SK-N-MC (cell line): ENCODE measurements at regions not wholly inside any gene's neighbourhood (a gene's known extent, or its start where the extent isn't known, plus 50 kb on each side); places are given as distances from the start of the nearest gene placed in this dataset.
A peak's percentile ranks its signal among the peaks of the same experiment; 100 is the strongest.
"Not testable (repeated sequence)": the region's sequence is repeated elsewhere in the genome, so short reads cannot be mapped to it uniquely, and the experiment has no call there.

Experiments
- DNase-seq: peaks from one replicate; pipeline ENCODE4 v3.0.0-alpha.2; 2011; ENCODE audit warnings: low read depth, low spot score
- H3K27ac ChIP-seq: fragments of 200-600 bp; sonication (generic); 2 replicates; pipeline ENCODE4 v1.5.1; 2016; ENCODE audit warnings: mixed run types
- H3K36me3 ChIP-seq: fragments of 200-600 bp; sonication (generic); 2 replicates; pipeline ENCODE4 v1.6.1; 2017; ENCODE audit warnings: antibody characterized with exemption, low read length, mixed read lengths; ENCODE audit not compliant: insufficient read depth
- H3K4me3 ChIP-seq: fragments of 200-600 bp; sonication (generic); 2 replicates; pipeline ENCODE4 v1.5.1; 2016
- H3K9ac ChIP-seq: fragments of 200-600 bp; sonication (generic); 2 replicates; pipeline ENCODE4 v1.8.0; 2017; ENCODE audit warnings: mixed run types, mixed read lengths; ENCODE audit not compliant: insufficient read length
- H3K9me3 ChIP-seq: fragments of 200-600 bp; sonication (generic); 2 replicates; pipeline ENCODE4 v1.6.1; 2017; ENCODE audit warnings: low read depth, mild to moderate bottlenecking, antibody characterized with exemption, low read length, moderate library complexity, mixed read lengths
- EZH2 ChIP-seq: fragments of 200-600 bp; sonication (generic); IDR thresholded peaks from one replicate; pipeline ENCODE4 v1.6.1; 2017; ENCODE audit warnings: antibody characterized with exemption
- FOXP2 ChIP-seq: optimal IDR thresholded peaks from 2 replicates; pipeline ENCODE3; 2011; ENCODE audit warnings: mild to moderate bottlenecking, moderate library complexity; ENCODE audit not compliant: insufficient read depth; ENCODE audit errors: extremely low read length, control extremely low read depth
- POLR2AphosphoS5 ChIP-seq: IDR thresholded peaks from 2 replicates; pipeline ENCODE4 v1.6.1; 2012; ENCODE audit warnings: mild to moderate bottlenecking, low read depth, low read length, borderline replicate concordance

DNA sequence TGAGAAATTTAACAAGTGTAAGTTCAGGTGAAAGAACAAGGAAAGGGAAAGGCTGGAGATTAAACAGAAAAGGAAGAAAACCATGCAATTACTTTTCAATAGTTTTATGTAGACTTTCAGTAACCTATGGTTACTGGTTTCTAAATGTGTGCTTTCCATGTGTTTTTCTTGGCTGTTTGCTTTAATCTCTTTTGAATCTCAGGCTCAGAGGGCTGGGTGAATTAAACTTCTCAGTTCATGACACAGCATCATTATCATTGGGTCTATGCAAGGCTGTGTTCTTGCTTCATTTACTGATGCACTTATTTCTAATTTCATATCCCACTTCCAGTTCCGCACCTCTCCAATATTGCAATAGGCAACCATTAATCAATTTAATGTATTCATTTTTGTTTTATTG is 266.5 kb upstream of the UGT8 start:
- Histone ChIP-seq H3K9me3 (no peaks in the 10 kb centered on the region), H3K36me3 (0 out of 2 replicates have a peak, but pooled peaks cover 4% of the 10 kb centered on the region), H3K27ac (no peak overlapping the region), H3K9ac (no peak overlapping the region), H3K4me3 (no peak overlapping the region)
- no peak for TF ChIP-seq FOXP2
- DNase-seq: no peak

DNA sequence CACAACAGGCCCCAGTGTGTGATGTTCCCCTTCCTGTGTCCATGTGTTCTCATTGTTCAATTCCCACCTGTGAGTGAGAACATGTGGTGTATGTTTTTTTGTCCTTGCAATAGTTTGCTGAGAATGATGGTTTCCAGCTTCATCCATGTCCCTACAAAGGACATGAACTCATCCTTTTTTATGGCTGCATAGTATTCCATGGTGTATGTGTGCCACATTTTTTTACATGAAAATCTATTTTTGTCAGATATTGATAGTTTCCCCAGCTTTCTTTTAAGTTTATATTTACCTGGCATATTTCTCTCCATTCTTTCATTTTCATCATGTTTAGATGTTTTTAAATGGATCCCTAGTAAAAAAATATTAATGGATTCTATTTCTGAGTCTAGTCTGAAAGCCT is 264.2 kb upstream of the UGT8 start:
- H3K36me3 ChIP-seq, H3K4me3 ChIP-seq, DNase-seq, H3K27ac ChIP-seq, H3K9me3 ChIP-seq, H3K9ac ChIP-seq: not testable (repeated sequence)

DNA sequence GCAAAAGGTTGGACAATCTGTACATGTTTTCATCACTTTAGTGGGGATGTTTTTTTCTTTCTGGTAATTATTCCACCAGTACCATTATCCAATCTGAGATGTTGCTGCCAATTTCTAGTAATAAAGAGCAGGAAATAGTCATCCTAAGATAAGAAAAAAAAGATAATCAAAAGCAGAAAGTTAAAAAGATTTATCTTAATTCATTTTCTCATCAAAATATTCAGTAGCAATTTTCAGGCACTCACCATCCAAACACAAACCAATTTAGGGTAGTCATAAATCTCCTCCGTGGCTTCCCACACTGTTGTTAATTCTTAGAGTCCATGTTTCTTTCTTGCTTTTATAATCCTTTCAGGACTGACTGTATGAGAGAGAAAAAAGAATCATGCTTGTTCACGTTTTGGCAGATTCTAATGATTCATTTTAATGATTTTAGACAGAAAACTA is 263.7 kb upstream of the UGT8 start:
- Histone ChIP-seq H3K9ac (no peak overlapping the region), H3K27ac (no peak overlapping the region), H3K4me3 (no peak overlapping the region), H3K36me3 (0 out of 2 replicates have a peak, but pooled peaks cover 7% of the 10 kb centered on the region), H3K9me3 (no peaks in the 10 kb centered on the region)
- DNase-seq: peak; percentile 44
- TF ChIP-seq EZH2 (no peak), POLR2AphosphoS5 (peak; percentile 16; the same call in 1 of the 2 replicates)

DNA sequence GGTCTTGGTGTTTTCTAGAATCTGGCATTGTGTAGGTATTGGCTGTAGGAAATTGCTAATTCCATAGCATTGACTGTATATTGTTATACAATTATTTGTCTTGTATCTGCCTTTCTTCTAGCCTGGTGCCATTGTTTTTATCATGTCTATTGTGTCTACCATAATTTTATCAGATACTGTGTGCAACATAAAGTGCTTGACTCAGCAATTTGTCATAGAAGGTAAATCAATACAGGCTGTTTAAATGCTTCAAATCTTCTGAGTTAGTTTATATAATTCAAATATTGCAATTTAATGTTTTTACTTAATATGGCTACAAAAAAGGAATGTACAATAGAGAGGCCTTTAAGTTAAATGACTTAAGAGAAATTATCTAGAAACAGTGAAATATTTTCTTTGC is 263.3 kb upstream of the UGT8 start:
- H3K9me3 ChIP-seq: no peaks in the 10 kb centered on the region
- no peak overlapping the region for H3K4me3 ChIP-seq
- H3K27ac ChIP-seq: no peak overlapping the region
- no peak for DNase-seq
- H3K9ac ChIP-seq: no peak overlapping the region
- H3K36me3 ChIP-seq: 0 out of 2 replicates have a peak, but pooled peaks cover 7% of the 10 kb centered on the region
- no peak for TF ChIP-seq FOXP2
- no peak for TF ChIP-seq EZH2
- no peak for TF ChIP-seq POLR2AphosphoS5

DNA sequence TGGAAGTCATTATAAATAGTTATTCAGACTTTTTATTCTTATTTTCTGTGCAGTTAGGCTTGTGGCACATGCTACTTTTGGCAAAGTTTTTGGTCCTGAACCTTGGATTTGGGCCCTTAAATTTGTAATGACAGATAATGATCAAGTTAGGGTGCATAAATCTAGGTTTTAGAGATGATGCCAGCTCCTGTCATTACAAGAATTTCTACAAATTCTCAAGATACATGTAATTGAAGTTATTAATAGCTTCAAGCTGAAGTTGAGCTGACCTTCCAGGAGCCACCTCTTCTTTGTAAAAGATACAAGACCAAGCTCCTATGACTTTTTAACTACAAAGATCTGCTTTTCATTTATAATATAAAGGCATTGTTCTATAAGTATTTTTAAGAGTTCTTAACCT is 255.6 kb upstream of the UGT8 start:
- no peak for TF ChIP-seq EZH2
- no peak overlapping the region for H3K4me3 ChIP-seq
- DNase-seq: no peak
- H3K27ac ChIP-seq: no peak overlapping the region
- H3K9ac ChIP-seq: no peak overlapping the region
- no peaks in the 10 kb centered on the region for H3K9me3 ChIP-seq
- H3K36me3 ChIP-seq: no peaks in the 10 kb centered on the region

DNA sequence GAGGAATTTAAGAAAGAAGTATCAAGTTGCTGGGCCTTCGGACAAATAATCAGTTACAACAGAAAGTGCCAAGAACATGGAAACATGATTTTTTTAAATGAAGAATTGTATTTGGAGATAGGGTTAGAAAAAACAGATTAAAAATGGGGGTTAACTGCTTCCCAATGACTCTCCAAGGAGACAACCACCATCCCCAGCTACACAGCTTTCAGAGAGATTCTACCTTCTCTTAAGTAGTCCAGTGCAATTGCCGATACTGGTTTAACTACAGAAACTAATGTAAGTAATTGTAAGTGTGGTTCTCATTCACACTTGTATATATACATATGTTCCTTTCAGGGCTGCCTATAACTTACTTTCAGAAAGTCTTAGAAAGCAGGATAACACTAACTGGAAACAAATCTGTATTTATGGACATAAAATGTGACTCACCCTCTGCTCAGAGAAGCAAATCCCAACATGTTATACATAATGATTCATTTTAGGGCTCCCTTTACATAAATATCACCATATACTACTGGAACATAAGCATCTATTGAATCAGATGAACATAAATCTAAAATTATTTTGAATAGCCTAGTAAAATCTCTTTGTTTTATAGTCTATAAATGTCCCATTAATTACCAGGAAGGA is 248.9 kb upstream of the UGT8 start:
- no peak overlapping the region for H3K9ac ChIP-seq
- H3K9me3 ChIP-seq: no peaks in the 10 kb centered on the region
- no peak overlapping the region for H3K27ac ChIP-seq
- no peak for DNase-seq
- no peak for TF ChIP-seq POLR2AphosphoS5
- TF ChIP-seq EZH2: no peak
- no peak for TF ChIP-seq FOXP2
- no peaks in the 10 kb centered on the region for H3K36me3 ChIP-seq
- no peak overlapping the region for H3K4me3 ChIP-seq

DNA sequence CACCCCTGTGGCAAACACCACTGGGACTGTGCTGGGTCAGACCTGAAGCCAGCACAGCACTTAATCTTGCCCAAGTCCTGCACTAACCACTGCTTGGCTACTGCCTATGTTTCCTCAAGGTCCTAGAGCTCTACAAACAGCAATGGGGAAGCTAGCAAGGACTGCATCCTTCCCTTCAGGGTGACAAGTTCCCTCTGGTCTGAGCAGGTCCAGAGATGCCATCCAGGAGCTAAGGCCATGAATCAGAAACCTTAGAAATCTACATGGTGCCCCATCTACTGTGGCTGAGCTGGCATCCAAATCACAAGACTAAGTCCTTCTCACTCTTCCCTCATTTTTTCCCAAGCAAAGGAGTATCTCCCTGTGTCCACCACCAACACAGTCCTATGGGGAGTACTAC is 239.7 kb upstream of the UGT8 start:
- Histone ChIP-seq H3K9me3 (no peaks in the 10 kb centered on the region), H3K36me3 (no peaks in the 10 kb centered on the region), H3K4me3 (no peak overlapping the region), H3K9ac (no peak overlapping the region), H3K27ac (no peak overlapping the region)
- TF ChIP-seq FOXP2: no peak
- TF ChIP-seq POLR2AphosphoS5: no peak
- no peak for TF ChIP-seq EZH2
- DNase-seq: no peak

DNA sequence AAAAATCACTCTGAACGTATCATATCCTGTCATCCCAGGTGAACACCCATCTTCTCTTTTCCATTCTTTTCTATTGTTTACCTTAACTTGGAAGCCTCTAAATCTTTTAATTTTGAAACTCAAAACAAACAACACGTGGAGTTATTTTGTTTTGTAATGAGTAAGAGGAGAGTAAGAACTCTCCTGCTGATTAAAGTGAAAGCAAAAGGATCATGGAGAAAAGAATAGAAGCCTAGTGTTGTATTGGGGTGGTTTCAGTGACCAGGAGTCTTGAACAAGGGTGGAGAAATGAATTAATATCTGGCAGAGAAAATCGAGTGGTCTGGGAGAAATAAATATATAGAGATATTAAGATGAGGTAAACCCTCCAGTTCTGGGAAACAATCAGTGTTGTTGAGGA is 237.4 kb upstream of the UGT8 start:
- H3K27ac ChIP-seq: no peak overlapping the region
- H3K9ac ChIP-seq: no peak overlapping the region
- H3K4me3 ChIP-seq: no peak overlapping the region
- TF ChIP-seq EZH2 (no peak), POLR2AphosphoS5 (no peak), FOXP2 (no peak)
- DNase-seq: no peak
- H3K9me3 ChIP-seq: no peaks in the 10 kb centered on the region
- no peaks in the 10 kb centered on the region for H3K36me3 ChIP-seq

DNA sequence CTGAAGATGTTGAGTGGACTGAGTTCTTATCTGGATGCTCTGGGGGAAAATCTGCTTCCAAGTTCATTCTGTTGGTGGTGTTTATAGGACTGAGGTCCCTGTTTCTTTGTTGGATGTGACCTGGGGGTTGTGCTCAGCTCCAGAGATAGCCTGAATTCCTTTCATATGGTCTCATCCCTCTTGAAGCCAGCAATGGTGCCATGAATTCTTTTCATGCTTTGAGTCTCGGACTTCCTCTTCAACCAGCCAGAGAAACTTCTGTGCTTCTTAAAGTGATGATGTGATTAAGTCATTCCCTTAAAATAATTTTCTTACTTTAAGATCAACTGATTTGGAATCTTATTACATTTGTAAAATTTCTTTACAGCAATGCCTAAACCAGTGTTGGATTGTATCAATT is 233.8 kb upstream of the UGT8 start:
- no peak overlapping the region for H3K27ac ChIP-seq
- no peak for DNase-seq

DNA sequence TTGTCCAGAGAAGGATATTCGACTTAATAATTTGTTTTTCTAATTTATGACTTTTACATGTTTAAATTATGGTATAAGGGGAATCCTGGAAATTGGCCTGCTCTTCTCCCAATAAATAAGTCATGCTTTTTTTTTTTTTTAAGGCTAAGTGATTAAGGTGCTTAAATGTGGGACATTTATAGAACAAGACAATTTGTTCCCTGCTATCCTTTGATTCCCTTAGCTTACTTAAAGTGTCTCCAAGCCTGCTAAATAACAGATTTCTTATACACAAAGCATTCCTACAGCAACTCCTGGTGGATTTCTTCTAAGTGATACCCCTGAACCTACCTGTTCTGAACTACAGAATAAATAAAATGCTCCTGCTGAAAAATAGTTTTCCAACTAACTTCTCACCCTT is 233.0 kb upstream of the UGT8 start:
- DNase-seq: no peak
- Histone ChIP-seq H3K9me3 (no peaks in the 10 kb centered on the region), H3K9ac (no peak overlapping the region), H3K4me3 (no peak overlapping the region), H3K27ac (no peak overlapping the region), H3K36me3 (no peaks in the 10 kb centered on the region)
- TF ChIP-seq POLR2AphosphoS5: no peak
- no peak for TF ChIP-seq EZH2
- TF ChIP-seq FOXP2: no peak

More for the DNA sequence above, 233.8 kb upstream of the UGT8 start:
- Histone ChIP-seq H3K4me3 (no peak overlapping the region), H3K9me3 (no peaks in the 10 kb centered on the region), H3K36me3 (no peaks in the 10 kb centered on the region), H3K9ac (no peak overlapping the region)
- no peak for TF ChIP-seq EZH2
- TF ChIP-seq FOXP2: no peak
- TF ChIP-seq POLR2AphosphoS5: no peak
